WTC11 (cell line): ENCODE measurements at regions not wholly inside any gene's neighbourhood (a gene's known extent, or its start where the extent isn't known, plus 50 kb on each side); places are given as distances from the start of the nearest gene placed in this dataset.
A peak's percentile ranks its signal among the peaks of the same experiment; 100 is the strongest.

ENCODE experiments used
- ATAC-seq: fragments of 200-7000 bp; cut with Tn5 transposase; 2 replicates; pipeline ENCODE4 v1.10.0; 2021; ENCODE audit warnings: mild to moderate bottlenecking, moderate library complexity
- CTCF ChIA-PET: fragments of 300-600 bp; sonication (Branson Sonifier 250); formaldehyde crosslinking; loops from one replicate; lab custom pipeline; 2021; ENCODE audit warnings: antibody characterized with exemption; lab: Charles Lee
- POLR2A ChIA-PET: fragments of 350-600 bp; sonication (Branson Sonifier 250); formaldehyde crosslinking; loops from one replicate; lab custom pipeline; 2021; ENCODE audit warnings: antibody characterized with exemption; lab: Charles Lee
- DNase-seq: peaks from one replicate; pipeline ENCODE4 v3.0.0; 2021; ENCODE audit warnings: low spot score
- H3K27ac Mint-ChIP-seq: 2 replicates; pipeline ENCODE4 v1.8.0; 2021; ENCODE audit warnings: mixed read lengths
- H3K27me3 Mint-ChIP-seq: 2 replicates; pipeline ENCODE4 v1.8.0; 2021; ENCODE audit warnings: low read depth, mild to moderate bottlenecking, moderate library complexity, mixed read lengths
- H3K36me3 Mint-ChIP-seq: 2 replicates; pipeline ENCODE4 v1.8.0; 2021; ENCODE audit warnings: mixed read lengths
- H3K4me1 Mint-ChIP-seq: 2 replicates; pipeline ENCODE4 v1.8.0; 2022; ENCODE audit warnings: mixed read lengths
- H3K4me3 Mint-ChIP-seq: 2 replicates; pipeline ENCODE4 v1.8.0; 2021; ENCODE audit warnings: mild to moderate bottlenecking, moderate library complexity, mixed read lengths
- H3K9me3 Mint-ChIP-seq: 2 replicates; pipeline ENCODE4 v1.8.0; 2021; ENCODE audit warnings: mixed read lengths
- ARID4B ChIP-seq: sonication (generic); formaldehyde crosslinking; IDR thresholded peaks from 2 replicates; pipeline ENCODE4 v1.8.0; 2023; ENCODE audit warnings: missing genetic modification reagents, mild to moderate bottlenecking, borderline replicate concordance
- ATF6 ChIP-seq: sonication (generic); formaldehyde crosslinking; IDR thresholded peaks from 2 replicates; pipeline ENCODE4 v1.8.1; 2023; ENCODE audit warnings: mild to moderate bottlenecking, missing genetic modification reagents
- CDX4 ChIP-seq: fragments of 250-450 bp; sonication (Bioruptor Pico); IDR thresholded peaks from 2 replicates; pipeline ENCODE4 v1.9.0; 2021; ENCODE audit warnings: moderate library complexity, mild to moderate bottlenecking, inconsistent platforms, borderline replicate concordance
- CREB1 ChIP-seq: sonication (generic); formaldehyde crosslinking; IDR thresholded peaks from 2 replicates; pipeline ENCODE4 v1.8.0; 2023; ENCODE audit warnings: mild to moderate bottlenecking, missing genetic modification reagents
- ELF4 ChIP-seq: sonication (generic); formaldehyde crosslinking; IDR thresholded peaks from 2 replicates; pipeline ENCODE4 v1.8.1; 2022; ENCODE audit warnings: low read depth, mild to moderate bottlenecking, moderate library complexity, missing genetic modification reagents
- FOXK1 ChIP-seq: sonication (generic); formaldehyde crosslinking; IDR thresholded peaks from 2 replicates; pipeline ENCODE4 v1.8.0; 2022; ENCODE audit warnings: mild to moderate bottlenecking, moderate library complexity, missing genetic modification reagents
- JAZF1 ChIP-seq: fragments of 250-450 bp; sonication (Bioruptor Pico); IDR thresholded peaks from 2 replicates; pipeline ENCODE4 v1.9.0; 2021; ENCODE audit warnings: moderate library complexity, mild to moderate bottlenecking, inconsistent platforms
- MXD4 ChIP-seq: fragments of 250-450 bp; sonication (Bioruptor Pico); IDR thresholded peaks from 2 replicates; pipeline ENCODE4 v1.8.0; 2021; ENCODE audit warnings: mild to moderate bottlenecking, moderate library complexity, borderline replicate concordance
- MYBL2 ChIP-seq: sonication (generic); formaldehyde crosslinking; IDR thresholded peaks from 2 replicates; pipeline ENCODE4 v1.8.1; 2023; ENCODE audit warnings: mild to moderate bottlenecking, moderate library complexity, missing genetic modification reagents
- NR3C1 ChIP-seq: sonication (generic); formaldehyde crosslinking; conservative IDR thresholded peaks from 2 replicates; pipeline ENCODE4 v1.8.1; 2023; ENCODE audit warnings: low read depth, mild to moderate bottlenecking, missing genetic modification reagents
- PRRX2 ChIP-seq: fragments of 250-450 bp; sonication (Bioruptor Pico); IDR thresholded peaks from 2 replicates; pipeline ENCODE4 v1.8.0; 2021; ENCODE audit warnings: mild to moderate bottlenecking
- SP1 ChIP-seq: sonication (generic); formaldehyde crosslinking; conservative IDR thresholded peaks from 2 replicates; pipeline ENCODE4 v1.8.1; 2022; ENCODE audit warnings: missing genetic modification reagents
- ZNF232 ChIP-seq: sonication (generic); formaldehyde crosslinking; IDR thresholded peaks from 2 replicates; pipeline ENCODE4 v1.8.0; 2022; ENCODE audit warnings: mild to moderate bottlenecking, missing genetic modification reagents
- ZNF317 ChIP-seq: sonication (generic); formaldehyde crosslinking; IDR thresholded peaks from 2 replicates; pipeline ENCODE4 v1.8.1; 2023; ENCODE audit warnings: low read depth, mild to moderate bottlenecking, moderate library complexity, missing genetic modification reagents, borderline replicate concordance
- ZNF416 ChIP-seq: fragments of 250-450 bp; sonication (Bioruptor Pico); IDR thresholded peaks from 2 replicates; pipeline ENCODE4 v1.9.0; 2021; ENCODE audit warnings: mild to moderate bottlenecking, inconsistent platforms
- ZNF423 ChIP-seq: fragments of 250-450 bp; sonication (Bioruptor Pico); IDR thresholded peaks from 2 replicates; pipeline ENCODE4 v2.1.2; 2022; ENCODE audit warnings: mild to moderate bottlenecking, moderate library complexity
- TF ChIP-seq, protein P1 (sequence below): fragments of 200-600 bp; IDR thresholded peaks from 2 replicates; pipeline ENCODE4 v1.8.0; 2022; ENCODE audit warnings: antibody characterized with exemption
- TF ChIP-seq, protein P2 (sequence below): sonication (generic); formaldehyde crosslinking; conservative IDR thresholded peaks from 2 replicates; pipeline ENCODE4 v1.8.1; 2023; ENCODE audit warnings: mild to moderate bottlenecking, low read depth, missing genetic modification reagents, moderate library complexity

- Mint-ChIP-seq H3K27me3 (no peaks in the 10 kb centered on the region), H3K4me3 (no peak overlapping the region), H3K27ac (no peak overlapping the region), H3K4me1 (peaks cover 8% of the 10 kb centered on the region), H3K9me3 (peaks cover 23% of the 10 kb centered on the region), H3K36me3 (peaks cover 4% of the 10 kb centered on the region)
- DNase-seq (no peak), ATAC-seq (peak; percentile 51)
- ChIA-PET CTCF (interaction anchor here (0.7 to 1.0 kb wide), 2 partner anchors 14 to 20 kb away, joined by 3 read pairs; no protein-coding TSS in a partner anchor), POLR2A (no interaction called here)
- TF ChIP-seq ZNF317 (CRISPR knock-in tag) (no peak), MYBL2 (CRISPR knock-in tag) (no peak), ZNF416 (CRISPR knock-in tag) (no peak), SP1 (CRISPR knock-in tag) (no peak), ATF6 (CRISPR knock-in tag) (no peak), CREB1 (CRISPR knock-in tag) (no peak), ARID4B (CRISPR knock-in tag) (no peak), MXD4 (CRISPR knock-in tag) (no peak), ELF4 (no peak), FOXK1 (CRISPR knock-in tag) (no peak), JAZF1 (CRISPR knock-in tag) (no peak), ZNF232 (CRISPR knock-in tag) (no peak), CDX4 (CRISPR knock-in tag) (no peak), NR3C1 (no peak), PRRX2 (CRISPR knock-in tag) (no peak), ZNF423 (CRISPR knock-in tag) (no peak)
- TF ChIP-seq, protein P1, sequence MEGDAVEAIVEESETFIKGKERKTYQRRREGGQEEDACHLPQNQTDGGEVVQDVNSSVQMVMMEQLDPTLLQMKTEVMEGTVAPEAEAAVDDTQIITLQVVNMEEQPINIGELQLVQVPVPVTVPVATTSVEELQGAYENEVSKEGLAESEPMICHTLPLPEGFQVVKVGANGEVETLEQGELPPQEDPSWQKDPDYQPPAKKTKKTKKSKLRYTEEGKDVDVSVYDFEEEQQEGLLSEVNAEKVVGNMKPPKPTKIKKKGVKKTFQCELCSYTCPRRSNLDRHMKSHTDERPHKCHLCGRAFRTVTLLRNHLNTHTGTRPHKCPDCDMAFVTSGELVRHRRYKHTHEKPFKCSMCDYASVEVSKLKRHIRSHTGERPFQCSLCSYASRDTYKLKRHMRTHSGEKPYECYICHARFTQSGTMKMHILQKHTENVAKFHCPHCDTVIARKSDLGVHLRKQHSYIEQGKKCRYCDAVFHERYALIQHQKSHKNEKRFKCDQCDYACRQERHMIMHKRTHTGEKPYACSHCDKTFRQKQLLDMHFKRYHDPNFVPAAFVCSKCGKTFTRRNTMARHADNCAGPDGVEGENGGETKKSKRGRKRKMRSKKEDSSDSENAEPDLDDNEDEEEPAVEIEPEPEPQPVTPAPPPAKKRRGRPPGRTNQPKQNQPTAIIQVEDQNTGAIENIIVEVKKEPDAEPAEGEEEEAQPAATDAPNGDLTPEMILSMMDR, result no peak
- TF ChIP-seq, protein P2, sequence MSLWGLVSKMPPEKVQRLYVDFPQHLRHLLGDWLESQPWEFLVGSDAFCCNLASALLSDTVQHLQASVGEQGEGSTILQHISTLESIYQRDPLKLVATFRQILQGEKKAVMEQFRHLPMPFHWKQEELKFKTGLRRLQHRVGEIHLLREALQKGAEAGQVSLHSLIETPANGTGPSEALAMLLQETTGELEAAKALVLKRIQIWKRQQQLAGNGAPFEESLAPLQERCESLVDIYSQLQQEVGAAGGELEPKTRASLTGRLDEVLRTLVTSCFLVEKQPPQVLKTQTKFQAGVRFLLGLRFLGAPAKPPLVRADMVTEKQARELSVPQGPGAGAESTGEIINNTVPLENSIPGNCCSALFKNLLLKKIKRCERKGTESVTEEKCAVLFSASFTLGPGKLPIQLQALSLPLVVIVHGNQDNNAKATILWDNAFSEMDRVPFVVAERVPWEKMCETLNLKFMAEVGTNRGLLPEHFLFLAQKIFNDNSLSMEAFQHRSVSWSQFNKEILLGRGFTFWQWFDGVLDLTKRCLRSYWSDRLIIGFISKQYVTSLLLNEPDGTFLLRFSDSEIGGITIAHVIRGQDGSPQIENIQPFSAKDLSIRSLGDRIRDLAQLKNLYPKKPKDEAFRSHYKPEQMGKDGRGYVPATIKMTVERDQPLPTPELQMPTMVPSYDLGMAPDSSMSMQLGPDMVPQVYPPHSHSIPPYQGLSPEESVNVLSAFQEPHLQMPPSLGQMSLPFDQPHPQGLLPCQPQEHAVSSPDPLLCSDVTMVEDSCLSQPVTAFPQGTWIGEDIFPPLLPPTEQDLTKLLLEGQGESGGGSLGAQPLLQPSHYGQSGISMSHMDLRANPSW (CRISPR knock-in tag), result no peak
- TF ChIP-seq, all 79 proteins: peak for 0
Observed at GRCh38 chr17:65307081-65307960, 170.2 kb downstream of the RGS9 start.
